Endothelial cell of umbilical vein (primary cell): ENCODE measurements at regions not wholly inside any gene's neighbourhood (a gene's known extent, or its start where the extent isn't known, plus 50 kb on each side); places are given as distances from the start of the nearest gene placed in this dataset.

ENCODE experiments used
- BruUV-seq: library from RNA; stranded (reverse); fragments of 400-500 nt; replicated peaks from 2 replicates; lab custom pipeline; 2021; lab: Mats Ljungman, UMichigan
- CTCF ChIA-PET: fragments of 300-600, 350-600 bp; sonication (Branson Sonifier 250); formaldehyde crosslinking; loops from one replicate; lab custom pipeline; 2021; ENCODE audit warnings: antibody characterized with exemption, inconsistent platforms; lab: Charles Lee
- POLR2A ChIA-PET: fragments of 300-600, 350-600 bp; sonication (Branson Sonifier 250); formaldehyde crosslinking; loops from one replicate; lab custom pipeline; 2021; ENCODE audit warnings: antibody characterized with exemption, inconsistent platforms; lab: Charles Lee
- DNase-seq: peaks from one replicate; pipeline ENCODE4 v3.0.0-alpha.2; 2011; ENCODE audit warnings: low read depth, low spot score
- FAIRE-seq: peaks from 2 replicates; lab custom pipeline; 2011; peaks lifted over from hg19 to GRCh38; lab: Jason Lieb, UNC
- H2AFZ ChIP-seq: 2 replicates; pipeline ENCODE4 v1.6.0; 2012; ENCODE audit warnings: low read depth, low read length, control low read depth, inconsistent platforms
- H3K27ac ChIP-seq: 2 replicates; pipeline ENCODE4 v1.5.1; 2011; ENCODE audit warnings: low read depth, mild to moderate bottlenecking, control low read depth, low read length, moderate library complexity; ENCODE audit not compliant: insufficient read depth
- H3K27me3 ChIP-seq, 2 experiments: 2 replicates each; pipeline versions ENCODE4 v1.6.0 to v1.6.1; 2011; ENCODE audit warnings: low read length in 2 of 2, mixed read lengths in 1 of 2; ENCODE audit not compliant: control insufficient read depth in 2 of 2, insufficient read depth in 2 of 2
- H3K36me3 ChIP-seq, 2 experiments: 2 replicates in 1 of 2; 3 replicates in 1 of 2; pipeline ENCODE4 v1.5.1; 2011; ENCODE audit warnings: low read length in 2 of 2, mild to moderate bottlenecking in 1 of 2, moderate library complexity in 1 of 2; ENCODE audit not compliant: control insufficient read depth in 2 of 2, insufficient read depth in 2 of 2; ENCODE audit errors: extremely low read depth in 1 of 2
- H3K4me1 ChIP-seq: 3 replicates; pipeline ENCODE4 v1.5.1; 2011; ENCODE audit warnings: mild to moderate bottlenecking, low read length; ENCODE audit not compliant: control insufficient read depth, insufficient read depth; ENCODE audit errors: extremely low read depth
- H3K4me2 ChIP-seq: 2 replicates; pipeline ENCODE4 v1.6.1; 2011; ENCODE audit warnings: low read length, control low read depth, mixed read lengths; ENCODE audit not compliant: insufficient read depth
- H3K4me3 ChIP-seq, 3 experiments: fragments of 200-600 bp in 1 of 3; sonication (generic), shearing (Covaris generic) in 1 of 3; replicated peaks in 1 of 3; 2 replicates each; pipeline ENCODE4 v1.5.1; 2011 to 2016; ENCODE audit warnings: control low read depth in 3 of 3, low read length in 3 of 3, mild to moderate bottlenecking in 2 of 3, inconsistent platforms in 1 of 3, low read depth in 1 of 3, moderate library complexity in 1 of 3; ENCODE audit not compliant: insufficient read depth in 1 of 3
- H3K79me2 ChIP-seq: 2 replicates; pipeline ENCODE4 v1.6.0; 2012; ENCODE audit warnings: low read length, inconsistent platforms; ENCODE audit not compliant: control insufficient read depth, insufficient read depth
- H3K9ac ChIP-seq: replicated peaks from 2 replicates; pipeline ENCODE3; 2011; ENCODE audit warnings: low read length, control low read depth; ENCODE audit not compliant: insufficient read depth; ENCODE audit errors: extremely low read depth
- H3K9me1 ChIP-seq: replicated peaks from 3 replicates; pipeline ENCODE4 v1.6.0; 2011; ENCODE audit warnings: mild to moderate bottlenecking, low read length; ENCODE audit not compliant: control insufficient read depth, insufficient read depth; ENCODE audit errors: extremely low read depth
- H3K9me3 ChIP-seq: replicated peaks from 2 replicates; pipeline ENCODE4 v1.5.1; 2012; ENCODE audit warnings: low read length, inconsistent platforms; ENCODE audit not compliant: control insufficient read depth, insufficient read depth
- H4K20me1 ChIP-seq: replicated peaks from 2 replicates; pipeline ENCODE3; 2011; ENCODE audit warnings: mild to moderate bottlenecking, low read length; ENCODE audit not compliant: control insufficient read depth, insufficient read depth; ENCODE audit errors: extremely low read depth
- CTCF ChIP-seq, 2 donors: IDR thresholded peaks; 1 replicate in 1 of 2; 2 replicates in 1 of 2; pipeline ENCODE4 v1.5.1; 2011; ENCODE audit warnings: low read length in 2 of 2, mild to moderate bottlenecking in 2 of 2, moderate library complexity in 2 of 2, control low read depth in 1 of 2, inconsistent platforms in 1 of 2, low read depth in 1 of 2; ENCODE audit not compliant: insufficient read depth in 1 of 2; ENCODE audit errors: extremely low read depth in 1 of 2
- EZH2 ChIP-seq: IDR thresholded peaks from 2 replicates; pipeline ENCODE4 v1.6.1; 2012; ENCODE audit warnings: borderline replicate concordance, low read depth, mild to moderate bottlenecking, moderate library complexity, low read length, inconsistent platforms; ENCODE audit not compliant: severe bottlenecking
- FOS ChIP-seq: IDR thresholded peaks from 2 replicates; pipeline ENCODE4 v1.6.1; 2011; ENCODE audit warnings: mild to moderate bottlenecking, low read length, moderate library complexity, borderline replicate concordance; ENCODE audit not compliant: insufficient read depth
- GATA2 ChIP-seq: IDR thresholded peaks from 2 replicates; pipeline ENCODE4 v1.7.0; 2011; ENCODE audit warnings: low read depth, mild to moderate bottlenecking, moderate library complexity, mixed read lengths, low read length; ENCODE audit not compliant: insufficient read length, insufficient read depth
- JUN ChIP-seq: IDR thresholded peaks from 2 replicates; pipeline ENCODE4 v1.6.1; 2011; ENCODE audit warnings: borderline replicate concordance, low read depth; ENCODE audit not compliant: insufficient read length, insufficient read depth
- MAX ChIP-seq: IDR thresholded peaks from 2 replicates; pipeline ENCODE4 v1.6.1; 2011; ENCODE audit not compliant: insufficient read depth, insufficient read length
- MYC ChIP-seq: IDR thresholded peaks from one replicate; pipeline ENCODE4 v1.6.1; 2011; ENCODE audit warnings: mild to moderate bottlenecking, low read depth, low read length
- POLR2A ChIP-seq: IDR thresholded peaks from 2 replicates; pipeline ENCODE4 v1.6.1; 2012; ENCODE audit warnings: low read depth, mild to moderate bottlenecking, control low read depth, low read length
- POLR2AphosphoS5 ChIP-seq: IDR thresholded peaks from 2 replicates; pipeline ENCODE4 v1.6.1; 2012; ENCODE audit warnings: low read depth, mild to moderate bottlenecking, control low read depth, low read length, moderate library complexity; ENCODE audit not compliant: insufficient read depth
- dilution Hi-C: fragments of 300-500 bp; cut with MboI; formaldehyde crosslinking; loops from one replicate; pipeline ENCODE4 v1.15.0; 2019; ENCODE audit warnings: low sequenced_read_pairs; ENCODE audit not compliant: extremely low pct_ligation_motif_present
- intact Hi-C: fragments of 100-400 bp; cut with micrococcal nuclease; formaldehyde crosslinking; loops from one replicate; pipeline ENCODE4 v1.10.0; 2022

- BruUV-seq: no TSS peak
- Histone ChIP-seq H3K9me3 (no peaks in the 10 kb centered on the region), H3K36me3 (no peaks in the 10 kb centered on the region), H3K4me3 (no peak overlapping the region), H4K20me1 (no peaks in the 10 kb centered on the region), H3K4me1 (no peaks in the 10 kb centered on the region), H3K27me3 (peaks cover 0 to 2% of the 10 kb centered on the region in 2 experiments), H3K9me1 (no peaks in the 10 kb centered on the region), H3K27ac (no peak overlapping the region), H3K79me2 (no peaks in the 10 kb centered on the region), H3K4me2 (no peak overlapping the region), H2AFZ (no peak overlapping the region), H3K9ac (no peak overlapping the region)
- intact Hi-C loops: no loop called here
- TF ChIP-seq POLR2A (no peak), JUN (no peak), MYC (no peak), MAX (no peak), FOS (no peak), EZH2 (no peak), GATA2 (no peak), CTCF (IDR thresholded peaks at IDR 0.05; ENCODE audit: extremely low read depth in 1 of 2, insufficient read depth in 1 of 2, low read depth in 1 of 2, low read length in 2 of 2) (no peak), POLR2AphosphoS5 (no peak)
- ChIA-PET CTCF (no interaction called here), POLR2A (no interaction called here)
- dilution Hi-C loops: no loop called here
- no peak for DNase-seq
- FAIRE-seq: no peak
Measured at GRCh38 chr4:129232589-129233337, 136.8 kb downstream of the C4orf33 start.
